ENCODE measurements at regions not wholly inside any gene's neighbourhood (a gene's known extent, or its start where the extent isn't known, plus 50 kb on each side); places are given as distances from the start of the nearest gene placed in this dataset.
A peak's percentile ranks its signal among the peaks of the same experiment; 100 is the strongest.
"Not testable (repeated sequence)": the region's sequence is repeated elsewhere in the genome, so short reads cannot be mapped to it uniquely, and the experiment has no call there.

DNA sequence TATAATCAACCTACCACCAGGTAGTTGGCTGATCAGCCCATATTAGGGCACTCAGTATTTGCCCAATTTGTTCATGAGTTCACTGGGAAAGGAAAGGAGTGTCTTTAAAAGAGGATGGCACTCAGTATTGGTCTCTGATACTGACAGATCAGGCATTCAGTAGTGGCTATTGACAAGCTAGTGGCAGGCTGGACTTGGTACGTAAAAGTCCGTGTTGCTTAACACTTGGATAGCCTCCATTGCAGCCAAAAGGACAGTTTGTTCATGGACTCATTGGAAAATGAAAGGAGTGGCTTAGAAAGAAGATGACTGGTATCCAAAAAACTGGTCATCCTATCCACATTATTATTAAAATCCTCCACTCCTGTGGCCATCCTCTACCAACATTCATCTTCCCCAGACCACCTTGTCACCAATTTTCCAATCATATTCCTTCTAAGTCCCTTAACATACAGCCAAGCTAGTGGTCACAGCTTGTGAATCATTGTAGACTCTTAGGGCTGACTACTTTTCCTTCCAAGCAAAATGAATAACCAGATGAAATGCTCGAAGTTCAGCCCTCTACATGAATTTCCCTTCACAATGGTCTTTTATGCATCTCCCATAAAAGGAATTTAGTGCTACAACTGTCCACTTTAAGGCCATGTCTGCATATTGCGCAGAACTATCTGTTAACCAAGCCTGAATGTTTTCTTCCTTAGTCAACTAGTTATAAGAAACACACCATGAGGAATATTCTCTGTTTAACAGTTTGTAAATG, 78.6 kb upstream of the MAGI2 start:
- DNase-seq = no peak

DNA sequence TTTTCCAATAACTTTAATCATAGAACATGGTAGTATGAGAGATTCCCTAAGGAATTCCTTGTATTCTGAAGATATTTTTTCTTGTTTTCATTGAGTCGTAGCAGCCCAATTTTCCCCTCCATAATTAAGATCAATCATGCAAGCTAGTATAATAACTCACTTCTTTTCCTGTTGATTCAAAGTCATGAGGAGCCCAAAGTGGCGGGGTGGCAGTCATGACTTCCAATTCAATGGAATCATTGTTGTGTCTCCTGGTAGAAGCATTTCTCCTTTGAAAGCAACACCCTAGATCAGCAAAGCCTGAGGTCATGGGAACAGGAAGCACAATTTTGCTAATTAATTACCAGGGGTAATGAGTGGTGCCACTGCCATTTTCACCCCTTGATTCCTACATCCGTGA, 77.6 kb upstream of the MAGI2 start:
- no peak for DNase-seq

DNA sequence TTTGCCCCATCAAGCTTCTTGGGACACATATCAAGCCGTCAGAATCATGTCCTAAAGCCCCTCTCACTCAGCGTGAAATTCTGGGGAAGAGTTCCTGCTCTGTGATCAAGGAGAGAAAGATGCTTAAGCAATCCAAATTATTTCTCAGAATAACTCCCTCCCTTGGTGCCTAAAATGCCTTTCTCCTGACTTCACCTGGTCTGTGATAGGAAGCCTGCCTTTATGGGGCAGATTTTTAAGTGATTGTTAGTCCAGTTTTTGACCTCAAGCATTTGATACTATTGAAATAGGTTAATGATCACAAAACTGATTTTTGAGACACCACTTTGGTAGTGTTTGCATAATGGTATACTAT, 76.4 kb upstream of the MAGI2 start:
- peak; percentile 3 for DNase-seq

DNA sequence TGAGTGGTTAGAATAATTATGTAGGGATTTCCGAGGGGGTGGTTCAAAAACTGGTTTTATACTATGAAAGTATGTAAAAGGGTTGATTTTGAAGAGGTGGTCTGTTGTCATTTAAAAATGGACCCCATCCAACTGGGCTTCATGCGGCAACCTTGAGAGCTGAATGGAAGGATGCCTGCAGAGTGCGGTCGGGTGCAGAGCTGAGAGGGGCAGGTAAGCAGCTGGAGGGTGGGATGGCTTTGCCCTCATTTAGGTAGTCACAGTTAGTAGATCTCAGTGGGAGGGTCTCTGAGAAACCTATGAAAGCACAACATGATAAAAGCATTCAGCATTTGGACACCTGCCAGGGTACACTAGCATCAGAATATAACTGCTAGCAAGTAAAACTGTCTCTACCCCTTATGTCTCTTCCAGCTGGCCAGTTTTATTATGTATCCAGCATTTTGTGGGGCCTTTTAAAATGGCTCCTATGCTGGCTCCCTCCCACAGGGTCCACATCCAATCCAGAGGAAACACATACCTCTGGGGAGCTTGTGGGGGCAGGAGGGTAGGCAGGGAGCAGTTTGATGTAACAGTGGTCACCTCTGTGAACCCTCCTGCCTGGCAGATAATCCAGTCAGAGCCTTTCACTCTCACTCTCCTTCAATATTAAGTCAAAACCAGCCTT, 75.9 kb upstream of the MAGI2 start:
- DNase-seq = peak; percentile 32

DNA sequence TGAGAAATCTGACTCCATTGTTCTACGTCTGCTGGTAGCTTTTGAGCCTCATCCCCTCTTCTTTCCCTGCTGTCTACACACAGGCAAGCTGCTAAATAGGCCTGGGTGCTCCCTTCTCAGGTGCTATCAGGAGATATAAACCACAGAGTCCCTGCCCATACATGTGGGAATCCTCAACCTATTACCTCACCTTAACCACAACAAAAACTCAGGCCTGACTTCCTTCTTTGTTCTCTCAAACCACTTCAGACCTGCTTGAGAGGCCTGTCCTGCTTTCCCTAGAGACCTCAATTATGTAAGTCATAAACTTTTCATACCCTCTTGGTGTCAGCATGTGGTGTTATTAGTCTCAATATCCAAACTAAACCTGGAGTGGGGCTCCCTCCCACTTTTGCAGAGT, 75.0 kb upstream of the MAGI2 start:
- peak; percentile 24 for DNase-seq

DNA sequence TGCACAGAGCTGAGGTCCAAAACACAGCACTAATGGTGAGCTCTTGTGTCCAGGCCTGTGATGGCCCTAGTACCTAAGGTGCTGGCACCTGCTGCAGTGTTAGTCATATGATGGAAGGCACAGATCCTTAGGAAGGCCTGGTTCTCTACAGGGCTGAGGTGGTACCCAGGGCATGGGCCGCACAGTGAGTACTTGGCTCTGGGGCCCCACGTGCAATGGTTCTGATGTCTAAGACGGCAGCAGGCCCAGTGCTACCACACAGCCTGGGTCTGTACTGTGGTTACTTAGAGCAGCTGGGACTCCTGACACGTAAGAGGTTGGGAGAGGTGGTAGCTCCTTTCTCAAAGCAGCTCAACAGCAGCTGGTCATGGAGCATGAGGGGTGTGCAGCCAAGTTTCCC, 70.6 kb upstream of the MAGI2 start:
- DNase-seq = no peak

DNA sequence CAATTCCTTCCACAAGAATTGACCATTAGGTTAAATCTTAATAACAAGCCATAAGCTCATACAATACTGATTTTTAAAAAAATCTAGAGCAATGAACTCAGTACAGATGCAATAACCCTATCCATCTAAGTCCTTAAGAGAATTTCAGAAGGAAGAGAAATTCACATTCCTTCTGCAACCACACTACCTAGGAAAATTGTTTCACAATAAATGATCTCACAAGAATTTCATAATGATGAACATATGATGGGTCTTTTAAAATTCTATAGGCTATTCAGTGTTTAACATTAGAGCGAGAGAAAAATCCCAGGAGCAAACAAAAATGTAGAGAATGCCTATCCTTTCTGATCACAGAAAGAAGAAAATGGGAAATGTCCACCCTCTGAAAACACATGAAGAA, 70.0 kb upstream of the MAGI2 start:
- DNase-seq = no peak

DNA sequence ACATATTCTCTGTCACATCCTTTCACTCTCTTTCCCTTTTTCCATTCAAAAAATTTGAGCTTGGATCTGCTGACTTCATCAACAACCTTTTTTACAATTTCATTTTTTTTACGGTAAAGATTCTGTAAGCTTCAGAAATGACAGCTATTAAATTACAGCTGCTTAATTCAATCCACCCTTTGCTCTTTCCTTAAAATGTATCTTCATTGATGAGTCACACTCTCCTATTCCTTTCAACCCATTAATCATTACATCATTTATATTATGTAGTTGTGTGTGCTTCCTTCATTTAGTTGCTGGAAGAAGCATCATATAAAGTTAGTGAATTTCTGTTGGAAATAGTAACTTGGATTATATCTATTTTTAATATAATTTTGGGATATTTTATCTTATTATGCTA, 67.1 kb upstream of the MAGI2 start:
- no peak for DNase-seq

DNA sequence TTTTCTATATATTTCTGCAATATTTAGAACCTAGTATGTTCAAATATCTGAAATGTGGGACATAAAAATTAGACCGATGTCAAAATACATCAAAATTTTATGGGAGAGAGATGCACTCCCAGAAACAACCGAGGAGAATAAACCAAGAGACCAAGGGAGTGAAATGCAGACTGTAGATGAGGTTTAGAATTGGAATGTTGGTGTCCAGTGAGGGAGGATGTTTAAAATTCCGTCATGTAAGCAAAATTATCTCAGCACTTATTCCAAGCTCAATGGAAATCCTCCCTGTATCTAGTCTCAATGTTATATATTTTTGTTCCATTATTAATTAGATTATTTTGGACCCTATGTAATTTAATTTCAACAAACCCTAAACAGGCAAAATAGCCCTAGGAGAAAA, 61.9 kb upstream of the MAGI2 start:
- DNase-seq = no peak

DNA sequence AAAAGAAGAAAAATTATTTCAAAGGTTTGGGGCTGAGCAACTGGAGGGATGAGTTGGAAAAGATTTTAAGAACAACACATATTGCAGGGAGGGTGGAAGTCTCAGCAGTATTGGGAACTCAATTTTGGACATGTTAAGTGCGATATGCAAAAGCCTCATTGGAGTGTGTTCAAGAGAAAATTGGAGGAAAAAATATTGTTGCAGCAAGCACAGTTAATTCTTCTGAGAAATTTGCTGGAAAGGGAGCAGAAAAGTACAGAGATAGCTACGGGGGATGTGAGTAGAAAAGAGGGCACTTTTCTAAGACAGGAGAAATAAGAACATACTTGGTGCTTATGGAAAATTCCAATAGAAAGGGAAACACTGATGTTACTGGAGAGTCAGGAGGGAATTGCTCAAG, 59.8 kb upstream of the MAGI2 start:
- no peak for DNase-seq

DNA sequence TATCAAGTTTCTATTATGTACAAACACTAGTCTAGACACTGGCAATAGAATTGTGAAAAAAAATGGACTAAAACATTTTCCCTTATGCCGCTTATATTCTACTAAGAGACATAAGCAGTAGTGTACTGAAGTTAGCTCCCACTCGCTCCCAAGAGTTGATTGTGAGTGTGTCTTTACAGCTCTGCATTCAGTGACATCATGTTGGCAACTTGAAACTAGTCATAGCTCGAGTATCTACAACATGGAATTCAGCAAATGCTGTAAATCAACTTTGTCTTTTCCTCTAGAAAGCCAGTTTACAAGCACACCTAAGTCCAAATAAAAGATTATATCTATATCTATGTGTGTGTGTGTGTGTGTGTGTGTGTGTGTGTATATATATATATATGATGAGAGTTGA, 58.8 kb upstream of the MAGI2 start:
- no peak for DNase-seq

DNA sequence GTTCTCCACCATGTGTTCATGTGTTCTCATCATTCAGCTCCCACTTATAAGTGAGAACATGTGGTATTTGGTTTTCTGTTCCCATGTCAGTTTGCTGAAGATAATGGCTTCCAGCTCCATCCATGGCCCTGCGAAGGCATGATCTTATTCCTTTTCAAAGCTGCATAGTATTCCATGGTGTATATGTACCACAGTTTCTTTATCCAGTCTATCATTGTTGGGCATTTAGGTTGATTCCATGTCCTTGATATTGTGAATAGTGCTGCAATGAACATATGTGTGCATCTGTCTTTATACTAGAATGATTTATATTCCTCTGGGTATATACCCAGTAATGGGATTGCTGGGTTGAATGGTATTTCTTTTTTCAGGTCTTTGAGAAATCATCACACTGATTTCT, 57.6 kb upstream of the MAGI2 start:
- not testable (repeated sequence) for DNase-seq

DNA sequence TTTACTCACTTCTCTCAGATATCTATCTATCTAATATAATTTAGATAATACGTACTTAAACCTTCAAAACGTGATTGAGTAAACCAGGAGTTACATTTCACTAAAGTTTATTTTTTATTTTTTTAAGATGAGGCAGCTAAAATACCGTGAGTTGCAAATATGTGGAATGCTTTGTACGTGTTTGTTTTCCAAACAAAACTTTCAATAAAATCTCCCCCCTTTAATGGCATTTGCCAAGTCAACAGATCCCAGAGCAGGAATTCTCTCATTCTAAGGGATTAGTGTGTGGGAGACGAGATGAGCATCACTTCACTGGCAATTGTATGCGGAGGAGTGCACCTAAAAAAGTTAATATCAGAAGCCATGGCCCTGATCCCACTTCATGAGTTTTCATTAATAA, 53.7 kb upstream of the MAGI2 start:
- no peak for DNase-seq

DNA sequence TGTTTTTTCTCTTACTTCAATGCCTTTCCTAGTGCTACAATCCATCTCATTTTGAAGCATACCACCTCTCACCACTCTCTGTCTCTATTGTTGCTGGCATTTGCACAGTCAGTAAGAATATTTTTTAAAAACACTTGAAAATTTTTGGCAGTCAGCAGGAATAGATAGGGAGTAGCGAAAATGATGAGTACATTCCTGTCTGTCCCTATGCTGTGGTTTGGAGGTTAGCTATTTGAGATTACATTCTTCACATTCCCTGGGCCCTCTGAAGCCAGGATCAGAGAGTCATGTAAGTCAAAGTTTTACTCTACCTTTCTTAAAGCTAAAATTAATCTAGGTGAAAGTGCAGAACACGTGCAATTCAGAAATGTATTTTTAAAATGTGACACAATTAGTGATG, 53.0 kb upstream of the MAGI2 start:
- DNase-seq = peak; percentile 3

DNA sequence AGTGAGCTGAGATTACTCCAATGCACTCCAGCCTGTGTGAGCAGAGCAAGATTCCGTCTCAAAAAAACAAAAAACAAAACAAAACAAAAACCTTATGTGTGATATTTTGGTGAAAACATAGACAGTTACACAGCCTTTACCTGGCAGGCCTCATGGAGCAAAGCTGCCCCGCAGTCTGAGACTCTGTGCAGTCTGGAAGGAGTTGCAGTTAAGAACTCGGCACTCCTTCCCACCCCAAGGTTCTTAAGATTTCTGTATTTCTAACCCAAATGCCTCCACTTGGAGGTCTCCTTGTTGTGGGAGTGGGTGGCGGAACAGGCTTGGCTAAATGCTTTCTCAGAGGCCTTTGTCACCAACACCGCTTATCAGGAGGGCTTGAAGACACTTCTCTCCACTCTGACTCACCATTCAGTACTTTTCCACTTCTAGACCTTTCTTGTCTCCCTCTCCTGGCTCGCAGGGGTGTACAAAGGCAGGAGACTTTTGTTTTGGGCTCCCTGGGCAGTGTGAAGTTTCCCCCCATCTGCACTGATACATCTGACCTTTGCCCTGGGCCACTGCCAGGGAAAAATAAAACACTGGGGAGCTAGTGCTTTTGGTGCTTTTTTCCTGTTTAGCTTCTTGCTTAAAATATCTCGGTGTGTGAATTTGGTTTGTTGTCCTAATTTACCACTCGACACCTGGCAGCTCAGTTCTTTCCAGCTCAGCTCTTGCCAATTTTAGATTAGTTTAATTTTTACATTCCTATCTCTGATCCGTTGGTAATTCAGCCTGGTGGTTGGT, 51.3 kb upstream of the MAGI2 start:
- DNase-seq = no peak
